ENCODE measurements at regions not wholly inside any gene's neighbourhood (a gene's known extent, or its start where the extent isn't known, plus 50 kb on each side); places are given as distances from the start of the nearest gene placed in this dataset.

GRCh38 chr3:72290859-72291638 lies 506.1 kb upstream of the PROK2 start:
- no peak for DNase-seq

- DNase-seq, result no peak
Observed at GRCh38 chr3:72289692-72290071, 504.7 kb upstream of the PROK2 start.

- no peak for DNase-seq
Observed at GRCh38 chr3:72288955-72289691, 504.2 kb upstream of the PROK2 start.

GRCh38 chr3:72287956-72288355 lies 503.0 kb upstream of the PROK2 start:
- no peak for DNase-seq

- no peak for DNase-seq
Observed at GRCh38 chr3:72285502-72285901, 500.6 kb upstream of the PROK2 start.

- DNase-seq, result no peak
Observed at GRCh38 chr3:72284471-72284870, 499.5 kb upstream of the PROK2 start.

GRCh38 chr3:72282918-72283317 lies 498.0 kb upstream of the PROK2 start:
- no peak for DNase-seq

GRCh38 chr3:72281551-72281950 lies 496.6 kb upstream of the PROK2 start:
- no peak for DNase-seq

GRCh38 chr3:72280876-72281275 lies 495.9 kb upstream of the PROK2 start:
- no peak for DNase-seq

- DNase-seq, result no peak
Observed at GRCh38 chr3:72279631-72280041, 494.7 kb upstream of the PROK2 start.

GRCh38 chr3:72279068-72279604 lies 494.2 kb upstream of the PROK2 start:
- DNase-seq, result no peak

- no peak for DNase-seq
Observed at GRCh38 chr3:72278349-72279067, 493.6 kb upstream of the PROK2 start.

- DNase-seq, result no peak
Observed at GRCh38 chr3:72277710-72278109, 492.8 kb upstream of the PROK2 start.

- DNase-seq, result no peak
Observed at GRCh38 chr3:72276806-72277205, 491.9 kb upstream of the PROK2 start.

GRCh38 chr3:72275331-72275751 lies 490.4 kb upstream of the PROK2 start:
- DNase-seq, result no peak

- DNase-seq, result no peak
Observed at GRCh38 chr3:72274493-72275330, 489.8 kb upstream of the PROK2 start.

GRCh38 chr3:72273615-72274014 lies 488.7 kb upstream of the PROK2 start:
- no peak for DNase-seq

- no peak for DNase-seq
Observed at GRCh38 chr3:72272356-72272755, 487.4 kb upstream of the PROK2 start.

- DNase-seq, result no peak
Observed at GRCh38 chr3:72271923-72272322, 487.0 kb upstream of the PROK2 start.

- no peak for DNase-seq
Observed at GRCh38 chr3:72271216-72271615, 486.3 kb upstream of the PROK2 start.

GRCh38 chr3:72270730-72271129 lies 485.8 kb upstream of the PROK2 start:
- no peak for DNase-seq

GRCh38 chr3:72270072-72270681 lies 485.2 kb upstream of the PROK2 start:
- DNase-seq, result peak in 1 of 2 experiments; percentile 38

Data from activated T-cell treated with anti-CD3 and anti-CD28 coated beads, Interleukin-2, amount 50 U/mL, for 48 hours (primary cell).